ENCODE measurements at regions not wholly inside any gene's neighbourhood (a gene's known extent, or its start where the extent isn't known, plus 50 kb on each side); places are given as distances from the start of the nearest gene placed in this dataset.

DNA sequence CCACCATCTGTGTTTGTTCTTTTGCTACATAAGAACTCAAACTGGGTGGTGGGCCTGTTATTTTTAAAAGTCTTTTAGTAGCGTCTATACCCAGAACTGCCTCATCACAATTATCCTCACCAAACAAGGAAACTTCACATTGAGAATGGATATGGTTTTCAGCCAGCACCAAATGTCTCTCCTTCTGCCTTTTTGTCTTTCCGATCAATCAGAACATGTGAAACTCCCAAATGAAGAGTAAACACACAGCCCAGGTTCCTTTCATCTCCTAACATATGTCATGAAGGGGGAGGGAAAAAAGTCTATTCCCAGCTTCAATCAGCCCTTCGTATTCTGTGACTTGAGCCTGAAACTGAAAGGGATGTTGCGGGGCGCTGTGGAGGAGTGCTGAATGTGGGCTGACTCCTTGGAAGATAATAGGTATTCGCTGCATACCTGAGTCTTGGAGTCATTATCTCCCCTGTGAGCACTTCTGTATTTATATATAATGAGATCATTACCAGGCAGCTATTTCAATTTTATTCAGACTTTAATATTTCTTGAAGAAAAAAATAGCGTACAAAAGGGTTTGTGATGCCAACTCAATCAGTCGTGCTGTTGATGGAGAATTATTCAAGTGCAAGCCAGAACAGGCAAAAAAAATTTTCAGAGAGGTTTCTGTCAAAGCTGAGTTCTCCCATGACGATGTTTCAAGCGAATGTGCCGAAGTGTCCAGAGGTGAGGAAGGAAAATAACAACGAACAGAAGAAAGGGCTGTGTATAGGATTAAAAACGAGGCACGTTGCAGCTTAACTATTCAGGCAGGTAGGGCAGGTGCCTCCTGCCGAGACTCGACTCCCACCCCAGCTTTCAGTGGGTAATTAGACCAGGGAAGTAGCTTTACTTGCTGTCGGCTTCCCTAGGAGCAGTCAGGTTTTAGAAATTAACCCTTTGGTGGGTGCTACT is 163.9 kb upstream of the NOCT start:
- Histone ChIP-seq H3K9ac (ENCODE audit: control insufficient read depth, extremely low read depth, insufficient read depth, low read length) (peak overlapping the region; percentile 57), H2AFZ (ENCODE audit: control insufficient read depth, low read length) (peak overlapping the region; percentile 74), H3K9me1 (ENCODE audit: control insufficient read depth, extremely low read depth, insufficient read depth, low read length) (no peaks in the 10 kb centered on the region), H3K27me3 (ENCODE audit: control insufficient read depth, extremely low read depth, insufficient read depth, low read length) (no peaks in the 10 kb centered on the region), H4K20me1 (ENCODE audit: control insufficient read depth, extremely low read depth, insufficient read depth, low read length) (no peaks in the 10 kb centered on the region), H3K4me3 (ENCODE audit: control insufficient read depth in 2 of 3, extremely low read depth in 1 of 3, insufficient read depth in 2 of 3, low read depth in 1 of 3, low read length in 3 of 3) (peak overlapping the region; percentile 15 to 44 (median 31)), H3K79me2 (ENCODE audit: control insufficient read depth, insufficient read depth, low read length) (no peaks in the 10 kb centered on the region), H3K27ac (ENCODE audit: control insufficient read depth, insufficient read depth, low read length) (peak overlapping the region; percentile 35), H3K9me3 (ENCODE audit: control insufficient read depth, low read depth, low read length) (no peaks in the 10 kb centered on the region), H3K4me2 (ENCODE audit: control insufficient read depth, extremely low read depth, insufficient read depth, low read depth, low read length) (peak overlapping the region; percentile 72), H3K4me1 (ENCODE audit: control insufficient read depth, extremely low read depth, insufficient read depth, low read length) (peaks cover 8% of the 10 kb centered on the region), H3K36me3 (ENCODE audit: control insufficient read depth in 2 of 2, extremely low read depth in 1 of 2, insufficient read depth in 2 of 2, low read length in 2 of 2) (no peaks in the 10 kb centered on the region)
- DNase-seq (ENCODE audit: low read depth, low spot score) (no peak), FAIRE-seq (peak; percentile 87)
- TF ChIP-seq, protein P1, sequence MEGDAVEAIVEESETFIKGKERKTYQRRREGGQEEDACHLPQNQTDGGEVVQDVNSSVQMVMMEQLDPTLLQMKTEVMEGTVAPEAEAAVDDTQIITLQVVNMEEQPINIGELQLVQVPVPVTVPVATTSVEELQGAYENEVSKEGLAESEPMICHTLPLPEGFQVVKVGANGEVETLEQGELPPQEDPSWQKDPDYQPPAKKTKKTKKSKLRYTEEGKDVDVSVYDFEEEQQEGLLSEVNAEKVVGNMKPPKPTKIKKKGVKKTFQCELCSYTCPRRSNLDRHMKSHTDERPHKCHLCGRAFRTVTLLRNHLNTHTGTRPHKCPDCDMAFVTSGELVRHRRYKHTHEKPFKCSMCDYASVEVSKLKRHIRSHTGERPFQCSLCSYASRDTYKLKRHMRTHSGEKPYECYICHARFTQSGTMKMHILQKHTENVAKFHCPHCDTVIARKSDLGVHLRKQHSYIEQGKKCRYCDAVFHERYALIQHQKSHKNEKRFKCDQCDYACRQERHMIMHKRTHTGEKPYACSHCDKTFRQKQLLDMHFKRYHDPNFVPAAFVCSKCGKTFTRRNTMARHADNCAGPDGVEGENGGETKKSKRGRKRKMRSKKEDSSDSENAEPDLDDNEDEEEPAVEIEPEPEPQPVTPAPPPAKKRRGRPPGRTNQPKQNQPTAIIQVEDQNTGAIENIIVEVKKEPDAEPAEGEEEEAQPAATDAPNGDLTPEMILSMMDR (optimal IDR thresholded peaks at IDR 0.05 in 1 of 3, IDR thresholded peaks at IDR 0.05 in 1 of 3, conservative IDR thresholded peaks at IDR 0.05 in 1 of 3; ENCODE audit: extremely low read depth in 1 of 3, insufficient read depth in 2 of 3, low read length in 3 of 3): peak in 1 of 3 experiments; percentile 38
- no peak for TF ChIP-seq EZH2 (IDR thresholded peaks at IDR 0.05; ENCODE audit: low read length)
- dilution Hi-C loops (cut with MboI; ENCODE audit: extremely low pct_ligation_motif_present, low sequenced_read_pairs): no loop called here

- Histone ChIP-seq H3K79me2 (ENCODE audit: control insufficient read depth, insufficient read depth, low read length) (no peaks in the 10 kb centered on the region), H3K27me3 (ENCODE audit: control insufficient read depth, extremely low read depth, insufficient read depth, low read length) (no peaks in the 10 kb centered on the region), H3K36me3 (ENCODE audit: control insufficient read depth in 2 of 2, extremely low read depth in 1 of 2, insufficient read depth in 2 of 2, low read length in 2 of 2) (no peaks in the 10 kb centered on the region), H3K9me1 (ENCODE audit: control insufficient read depth, extremely low read depth, insufficient read depth, low read length) (no peaks in the 10 kb centered on the region), H3K27ac (ENCODE audit: control insufficient read depth, insufficient read depth, low read length) (no peak overlapping the region), H3K4me3 (ENCODE audit: control insufficient read depth in 2 of 3, extremely low read depth in 1 of 3, insufficient read depth in 2 of 3, low read depth in 1 of 3, low read length in 3 of 3) (no peak overlapping the region), H3K4me1 (ENCODE audit: control insufficient read depth, extremely low read depth, insufficient read depth, low read length) (peaks cover 14% of the 10 kb centered on the region), H3K9me3 (ENCODE audit: control insufficient read depth, low read depth, low read length) (no peaks in the 10 kb centered on the region), H2AFZ (ENCODE audit: control insufficient read depth, low read length) (no peak overlapping the region), H3K9ac (ENCODE audit: control insufficient read depth, extremely low read depth, insufficient read depth, low read length) (no peak overlapping the region), H4K20me1 (ENCODE audit: control insufficient read depth, extremely low read depth, insufficient read depth, low read length) (no peaks in the 10 kb centered on the region), H3K4me2 (ENCODE audit: control insufficient read depth, extremely low read depth, insufficient read depth, low read depth, low read length) (no peak overlapping the region)
- FAIRE-seq (no peak), DNase-seq (ENCODE audit: low read depth, low spot score) (no peak)
- dilution Hi-C loops (cut with MboI; ENCODE audit: extremely low pct_ligation_motif_present, low sequenced_read_pairs): no loop called here
- TF ChIP-seq, protein P1 (optimal IDR thresholded peaks at IDR 0.05 in 1 of 3, IDR thresholded peaks at IDR 0.05 in 1 of 3, conservative IDR thresholded peaks at IDR 0.05 in 1 of 3; ENCODE audit: extremely low read depth in 1 of 3, insufficient read depth in 2 of 3, low read length in 3 of 3): no peak
- no peak for TF ChIP-seq EZH2 (IDR thresholded peaks at IDR 0.05; ENCODE audit: low read length)
Observed at GRCh38 chr4:138845664-138846063, 169.9 kb upstream of the NOCT start.
